ENCODE measurements at regions not wholly inside any gene's neighbourhood (a gene's known extent, or its start where the extent isn't known, plus 50 kb on each side); places are given as distances from the start of the nearest gene placed in this dataset.

GRCh38 chr11:115691030-115691429 is 186.8 kb upstream of the CADM1 start:
- DNase-seq (ENCODE audit: low spot score): no peak

DNA sequence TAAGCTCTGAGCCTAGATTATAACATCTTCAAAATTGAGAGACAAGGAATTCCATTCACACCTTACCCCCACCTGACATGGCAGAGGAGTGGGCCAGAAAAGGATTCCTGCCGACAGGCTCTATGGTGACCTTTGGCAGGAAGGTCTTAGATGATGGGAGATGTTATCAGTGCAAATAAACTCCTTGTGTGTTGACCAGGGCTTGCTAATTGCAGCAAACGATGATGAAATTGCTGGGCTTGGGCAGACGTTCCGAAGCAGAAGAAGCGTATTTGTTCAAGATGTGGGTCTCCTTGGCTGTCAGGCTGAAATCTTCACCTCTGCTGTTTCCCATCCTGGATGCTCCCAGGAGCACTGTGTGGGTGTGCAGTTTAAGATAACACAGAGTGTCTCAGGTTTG is 183.7 kb upstream of the CADM1 start:
- DNase-seq (ENCODE audit: low spot score): no peak

GRCh38 chr11:115684699-115685098 is 180.5 kb upstream of the CADM1 start:
- DNase-seq (ENCODE audit: low spot score): no peak

GRCh38 chr11:115684135-115684534 is 179.9 kb upstream of the CADM1 start:
- no peak for DNase-seq (ENCODE audit: low spot score)

GRCh38 chr11:115682888-115683287 is 178.7 kb upstream of the CADM1 start:
- no peak for DNase-seq (ENCODE audit: low spot score)

- no peak for DNase-seq (ENCODE audit: low spot score)
Observed at GRCh38 chr11:115682101-115682500, 177.9 kb upstream of the CADM1 start.

DNA sequence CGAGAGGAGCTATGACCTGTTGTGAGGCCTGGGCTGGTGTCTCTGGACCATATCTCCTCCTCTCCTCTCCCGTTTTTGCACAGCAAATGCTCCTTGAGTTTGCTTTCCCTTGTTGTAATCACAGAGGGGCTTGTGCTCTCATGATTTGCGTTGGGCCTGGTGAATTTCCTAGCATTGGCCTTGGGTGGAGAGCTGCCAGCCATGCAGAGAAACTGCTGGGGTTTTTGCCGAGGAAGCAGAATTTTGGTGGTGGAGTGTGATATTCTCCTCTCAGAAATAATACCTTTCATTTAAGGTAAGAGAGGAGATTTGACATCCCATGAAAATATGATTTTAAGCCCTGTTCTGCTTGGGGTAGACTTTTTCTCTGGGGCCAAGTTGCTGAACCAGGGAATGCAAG is 175.7 kb upstream of the CADM1 start:
- DNase-seq (ENCODE audit: low spot score): no peak

DNA sequence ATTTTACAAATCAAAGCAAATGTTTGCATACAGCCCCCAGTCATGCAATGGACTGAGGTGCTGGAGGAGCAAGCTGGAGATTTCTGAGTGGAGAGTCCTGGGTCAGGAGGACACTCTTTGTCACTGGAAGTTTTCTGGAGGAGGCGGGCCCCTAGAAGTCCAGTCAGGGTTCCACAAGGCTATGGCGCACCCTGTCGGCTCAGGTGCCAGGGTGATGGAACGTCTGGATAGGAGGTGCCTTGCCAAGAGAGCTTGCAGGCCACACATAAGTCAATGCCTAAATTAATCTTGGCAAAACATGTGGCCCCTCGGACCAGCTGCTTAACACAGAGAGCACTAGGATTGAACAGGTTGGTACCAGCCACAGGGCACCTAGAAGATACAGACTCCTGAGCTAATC is 174.7 kb upstream of the CADM1 start:
- DNase-seq (ENCODE audit: low spot score): no peak

- no peak for DNase-seq (ENCODE audit: low spot score)
Observed at GRCh38 chr11:115677190-115677589, 173.0 kb upstream of the CADM1 start.

GRCh38 chr11:115676768-115677167 is 172.6 kb upstream of the CADM1 start:
- DNase-seq (ENCODE audit: low spot score): no peak

- DNase-seq (ENCODE audit: low spot score): no peak
Observed at GRCh38 chr11:115676206-115676605, 172.0 kb upstream of the CADM1 start.

GRCh38 chr11:115674937-115675544 is 170.8 kb upstream of the CADM1 start:
- no peak for DNase-seq (ENCODE audit: low spot score)

DNA sequence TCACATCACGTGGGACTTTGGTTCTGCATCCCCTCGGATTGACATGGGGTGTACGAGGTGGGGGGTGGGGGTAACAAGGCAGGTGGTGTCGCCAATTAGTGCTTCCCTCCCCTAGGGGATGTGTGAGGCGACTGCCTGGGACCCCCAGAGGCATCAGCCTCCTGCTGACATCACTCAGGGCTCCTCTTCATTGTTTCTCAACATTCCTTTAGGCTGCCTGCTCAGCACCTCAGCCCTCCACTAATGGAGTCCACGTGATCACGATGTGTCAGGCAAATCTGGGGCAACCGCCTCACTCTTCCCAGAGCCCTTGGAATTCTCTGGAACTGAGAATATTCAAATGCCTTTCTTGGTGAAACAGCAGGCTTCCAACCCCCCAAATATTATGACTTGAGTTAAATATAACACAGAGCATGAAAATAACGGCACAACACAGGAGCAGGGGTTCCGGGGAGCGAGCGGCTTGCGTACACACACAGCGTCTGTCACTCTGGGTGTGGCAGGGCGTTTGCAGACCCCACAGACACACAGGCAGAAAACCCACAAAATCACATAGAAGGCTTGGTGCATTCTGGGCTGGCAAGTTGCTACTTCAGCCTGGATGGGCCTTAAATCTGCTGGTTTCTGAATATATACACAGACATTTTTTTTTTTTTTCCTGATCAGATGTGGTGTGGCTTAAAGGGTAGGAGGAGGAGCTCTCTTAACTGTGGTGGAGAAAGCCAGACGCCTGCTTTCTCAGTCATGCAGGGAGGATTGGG is 170.1 kb upstream of the CADM1 start:
- DNase-seq (ENCODE audit: low spot score): no peak

DNA sequence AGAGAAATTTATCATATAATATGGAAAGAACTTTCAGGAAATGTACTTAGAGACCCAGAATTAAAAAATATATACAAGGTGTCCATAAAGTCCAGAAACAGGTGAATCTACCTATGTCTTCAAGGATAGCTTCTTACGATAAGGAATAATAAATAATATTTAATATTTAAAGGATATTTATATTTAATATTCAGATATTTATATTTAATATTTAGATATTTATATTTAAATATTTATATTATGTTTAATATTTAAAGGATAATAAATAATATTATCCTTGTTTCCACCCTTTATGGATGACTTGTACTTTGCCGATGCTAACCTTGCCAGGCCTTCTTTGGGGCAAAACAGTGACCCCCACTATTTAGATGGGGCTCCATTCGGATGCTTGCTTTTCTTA is 169.5 kb upstream of the CADM1 start:
- DNase-seq (ENCODE audit: low spot score): no peak

DNA sequence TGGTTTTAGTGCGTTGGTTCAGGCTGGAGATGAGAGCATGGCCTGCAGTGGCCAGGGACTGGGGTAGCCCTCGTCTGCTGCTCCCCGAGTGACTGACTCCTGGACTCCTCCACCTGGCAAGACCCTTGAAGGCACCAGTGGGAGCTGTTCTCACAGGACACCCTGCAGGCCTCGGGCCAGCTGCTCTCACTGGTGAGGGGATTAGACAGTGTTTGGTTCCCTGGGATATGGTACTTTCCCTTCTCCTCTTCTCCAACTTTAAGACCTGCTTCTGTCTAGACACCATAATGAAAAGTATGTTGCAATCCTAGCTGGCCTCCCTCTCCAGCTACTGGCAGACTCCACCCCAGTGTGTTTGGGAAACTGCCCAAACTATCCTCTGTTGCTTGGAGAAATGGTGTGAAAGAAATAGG is 168.8 kb upstream of the CADM1 start:
- no peak for DNase-seq (ENCODE audit: low spot score)

DNA sequence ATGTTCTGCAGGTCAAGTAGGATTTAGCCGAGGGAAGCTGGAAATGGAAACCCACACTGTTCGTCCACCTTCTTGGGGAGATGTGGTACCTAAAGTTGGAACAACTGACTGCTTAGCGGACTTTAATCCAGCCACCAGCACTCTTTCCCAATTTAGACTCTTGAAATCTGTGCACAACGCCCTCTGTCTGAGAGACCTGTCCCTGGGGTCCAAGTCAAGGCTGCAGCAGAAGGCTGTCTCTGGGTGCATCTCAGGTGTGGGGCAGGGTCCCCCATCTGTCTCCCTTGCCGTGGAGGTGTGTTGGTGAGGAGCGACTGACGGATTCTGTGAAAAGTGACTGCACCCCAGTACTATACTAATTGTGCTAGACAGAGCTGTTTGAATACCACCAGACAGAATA is 168.2 kb upstream of the CADM1 start:
- no peak for DNase-seq (ENCODE audit: low spot score)

DNA sequence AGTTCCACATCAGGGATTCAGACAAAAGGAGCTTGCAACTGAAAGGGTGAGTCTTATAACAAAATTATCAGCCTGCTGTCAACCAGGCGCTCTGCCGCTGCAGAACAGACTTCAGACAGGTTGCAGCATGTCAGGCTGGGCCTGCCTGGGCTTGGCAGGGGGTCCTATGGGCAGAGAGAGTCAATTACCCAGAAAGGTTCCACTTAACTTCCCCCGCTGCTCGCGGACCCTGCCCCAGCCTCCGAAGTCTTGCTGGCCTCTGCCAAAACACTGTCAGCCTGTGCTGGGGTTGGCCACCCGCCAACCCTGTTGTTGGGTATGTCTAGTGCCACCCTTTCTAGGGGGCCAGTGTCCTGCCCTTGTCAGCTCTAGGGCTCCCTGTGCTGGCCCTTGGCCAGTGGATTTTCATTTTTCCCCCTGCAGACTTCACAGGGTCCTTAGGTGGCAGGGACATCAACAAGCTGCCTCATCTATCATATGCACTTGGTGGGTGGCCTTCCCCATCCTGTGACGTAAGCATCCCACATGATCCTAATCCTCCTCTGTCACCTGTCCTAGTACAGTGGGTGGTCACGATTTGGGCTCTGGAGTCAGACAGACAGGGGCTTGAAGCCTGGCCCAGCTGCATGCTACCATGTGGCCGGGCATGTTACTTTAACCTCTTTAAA is 166.5 kb upstream of the CADM1 start:
- no peak for DNase-seq (ENCODE audit: low spot score)

- DNase-seq (ENCODE audit: low spot score): no peak
Observed at GRCh38 chr11:115665958-115666357, 161.7 kb upstream of the CADM1 start.

DNA sequence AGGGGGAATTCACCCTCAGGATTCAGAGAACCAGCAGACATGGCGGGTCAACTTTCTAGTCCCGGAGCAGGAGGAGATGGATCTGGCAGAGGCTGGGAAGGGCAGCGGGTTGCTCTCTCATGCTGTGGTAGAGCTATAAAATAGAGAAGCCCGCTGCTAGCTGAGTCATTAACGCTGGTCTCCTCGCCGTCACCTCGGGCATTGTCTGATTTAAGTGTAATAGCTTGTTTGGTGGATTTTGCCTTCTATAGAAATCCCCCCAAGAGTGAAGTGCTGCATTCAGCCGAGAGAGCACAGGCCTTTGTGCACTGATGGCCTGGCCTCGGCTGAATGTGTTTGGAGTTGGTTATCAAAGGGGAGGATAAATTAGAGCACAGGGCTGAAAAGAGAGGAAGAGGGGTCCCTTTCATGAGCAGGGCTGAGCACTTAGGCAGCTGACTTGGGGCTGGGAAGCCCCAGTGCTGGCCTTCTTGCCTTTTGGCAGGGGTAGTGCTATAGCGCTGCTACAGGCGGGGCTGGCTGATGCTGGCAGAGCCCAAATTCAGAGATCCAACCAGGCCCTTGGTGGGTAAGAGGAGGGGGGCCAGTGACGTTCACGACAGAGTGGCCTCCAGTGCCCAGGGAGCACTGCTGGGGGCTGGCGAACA is 161.1 kb upstream of the CADM1 start:
- DNase-seq (ENCODE audit: low spot score): no peak

- no peak for DNase-seq (ENCODE audit: low spot score)
Observed at GRCh38 chr11:115664313-115664712, 160.1 kb upstream of the CADM1 start.

GRCh38 chr11:115663790-115664189 is 159.6 kb upstream of the CADM1 start:
- no peak for DNase-seq (ENCODE audit: low spot score)

DNA sequence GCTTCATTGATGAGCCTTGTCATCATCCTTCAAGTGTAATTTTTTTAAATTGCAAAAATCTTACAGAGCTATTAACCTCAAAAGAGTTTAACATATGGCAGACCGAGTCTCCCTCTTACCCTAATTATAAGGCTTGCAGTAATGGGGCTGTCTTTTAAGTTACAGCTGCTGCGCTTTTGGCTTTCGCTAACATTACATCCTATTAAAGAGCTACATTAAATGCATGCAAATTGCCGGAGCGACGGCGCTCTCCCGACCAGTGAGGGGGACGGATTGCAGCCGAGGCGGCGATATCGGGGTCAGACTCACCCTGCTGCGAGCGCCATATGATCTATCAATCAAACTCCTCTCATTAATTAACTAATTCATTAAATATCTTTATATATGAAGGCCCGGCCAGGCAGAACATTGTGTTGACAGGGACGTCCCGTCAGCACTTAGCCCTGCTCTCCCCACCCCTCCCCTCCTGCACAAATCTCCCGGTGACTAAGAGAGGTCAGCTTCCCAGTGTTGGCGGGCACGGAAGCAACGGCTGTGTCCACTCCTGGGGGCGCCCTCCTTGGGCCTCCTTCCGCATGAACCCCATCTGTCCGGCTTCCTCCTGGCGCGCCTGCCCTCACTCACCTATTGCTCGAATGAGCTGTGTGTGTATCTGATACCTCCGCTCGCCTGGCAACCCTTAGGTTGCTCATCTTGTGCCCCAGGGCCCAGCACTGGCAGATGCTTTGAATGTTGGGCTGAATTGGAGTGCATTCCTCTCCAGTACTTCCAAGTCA is 156.0 kb upstream of the CADM1 start:
- DNase-seq (ENCODE audit: low spot score): no peak

Data from LoVo (cell line).